H1 (cell line): ENCODE measurements at regions not wholly inside any gene's neighbourhood (a gene's known extent, or its start where the extent isn't known, plus 50 kb on each side); places are given as distances from the start of the nearest gene placed in this dataset.

Experiments used
- CTCF ChIA-PET: fragments of 300-600 bp; sonication (Branson Sonifier 250); formaldehyde crosslinking; loops from one replicate; lab custom pipeline; 2021; ENCODE audit not compliant: partially characterized antibody; lab: Charles Lee
- POLR2A ChIA-PET: fragments of 300-600 bp; sonication (Branson Sonifier 250); formaldehyde crosslinking; loops from one replicate; lab custom pipeline; 2021; ENCODE audit warnings: inconsistent platforms; ENCODE audit not compliant: partially characterized antibody; lab: Charles Lee
- DNase-seq, 2 experiments: peaks; one replicate each; pipeline versions ENCODE4 v3.0.0 to v3.0.0-alpha.2; 2010 to 2022; ENCODE audit warnings: low spot score in 2 of 2, low read depth in 1 of 2, mixed read lengths in 1 of 2
- FAIRE-seq: peaks from 2 replicates; lab custom pipeline; 2011; peaks lifted over from hg19 to GRCh38; lab: Jason Lieb, UNC
- H2AFZ ChIP-seq: 2 replicates; pipeline ENCODE4 v1.8.1; 2012; ENCODE audit warnings: low read length, inconsistent platforms
- H2AK5ac ChIP-seq: 2 replicates; pipeline ENCODE4 v1.6.1; 2013; ENCODE audit warnings: low read depth, low read length
- H2BK120ac ChIP-seq: replicated peaks from 2 replicates; pipeline ENCODE3; 2013; ENCODE audit warnings: low read depth, low read length, inconsistent platforms
- H2BK12ac ChIP-seq: 2 replicates; pipeline ENCODE4 v1.6.1; 2013; ENCODE audit warnings: low read depth, low read length
- H2BK15ac ChIP-seq: 2 replicates; pipeline ENCODE4 v1.6.1; 2013; ENCODE audit warnings: low read length
- H2BK20ac ChIP-seq: 2 replicates; pipeline ENCODE4 v1.6.1; 2013; ENCODE audit warnings: low read length
- H2BK5ac ChIP-seq: 2 replicates; pipeline ENCODE4 v1.6.1; 2013; ENCODE audit warnings: low read depth, low read length
- H3K14ac ChIP-seq: 2 replicates; pipeline ENCODE4 v1.6.1; 2013; ENCODE audit warnings: inconsistent platforms; ENCODE audit not compliant: insufficient read length
- H3K18ac ChIP-seq: 2 replicates; pipeline ENCODE4 v1.6.1; 2013; ENCODE audit warnings: low read length; ENCODE audit errors: extremely low read depth
- H3K23ac ChIP-seq: 2 replicates; pipeline ENCODE4 v1.6.1; 2013; ENCODE audit warnings: inconsistent platforms; ENCODE audit not compliant: insufficient read length
- H3K23me2 ChIP-seq: 2 replicates; pipeline ENCODE4 v1.6.1; 2013; ENCODE audit warnings: low read depth, low read length
- H3K27ac ChIP-seq: 2 replicates; pipeline ENCODE4 v1.6.1; 2011; ENCODE audit warnings: low read depth, low read length, inconsistent platforms
- H3K27me3 ChIP-seq, 4 experiments: replicated peaks in 1 of 4; 1 replicate in 1 of 4; 2 replicates in 3 of 4; pipeline versions ENCODE4 v1.6.1 to v1.8.1; 2011 to 2013; ENCODE audit warnings: low read length in 3 of 4, mild to moderate bottlenecking in 3 of 4, inconsistent platforms in 2 of 4, mixed read lengths in 2 of 4, moderate library complexity in 1 of 4; ENCODE audit not compliant: control insufficient read depth in 3 of 4, insufficient read depth in 3 of 4; ENCODE audit errors: extremely low read depth in 1 of 4
- H3K36me3 ChIP-seq, 4 experiments: 2 replicates each; pipeline versions ENCODE4 v1.6.1 to v1.8.1; 2011 to 2013; ENCODE audit warnings: mild to moderate bottlenecking in 4 of 4, low read length in 3 of 4, moderate library complexity in 2 of 4, control low read depth in 1 of 4, inconsistent platforms in 1 of 4; ENCODE audit not compliant: insufficient read depth in 4 of 4, control insufficient read depth in 2 of 4
- H3K4ac ChIP-seq: replicated peaks from 2 replicates; pipeline ENCODE3; 2013; ENCODE audit warnings: low read length, low read depth, mixed read lengths, inconsistent platforms; ENCODE audit not compliant: insufficient read length
- H3K4me1 ChIP-seq, 4 experiments: replicated peaks in 1 of 4; 1 replicate in 1 of 4; 2 replicates in 3 of 4; pipeline versions ENCODE4 v1.6.1 to v1.8.1; 2011 to 2013; ENCODE audit warnings: low read length in 3 of 4, inconsistent platforms in 2 of 4, mixed read lengths in 1 of 4; ENCODE audit not compliant: insufficient read depth in 4 of 4, control insufficient read depth in 3 of 4
- H3K4me2 ChIP-seq, 2 experiments: 2 replicates each; pipeline versions ENCODE4 v1.6.1 to v1.8.1; 2011 to 2013; ENCODE audit warnings: low read depth in 2 of 2, low read length in 2 of 2, control low read depth in 1 of 2, inconsistent platforms in 1 of 2, mild to moderate bottlenecking in 1 of 2; ENCODE audit not compliant: insufficient read depth in 1 of 2
- H3K4me3 ChIP-seq, 4 experiments: fragments of 200-600, 300-600 bp in 1 of 4; sonication (generic), shearing (Covaris generic), sonication (Bioruptor Twin) in 1 of 4; 2 replicates each; pipeline versions ENCODE4 v1.5.1 to v1.8.1; 2011 to 2016; ENCODE audit warnings: low read length in 4 of 4, low read depth in 3 of 4, control low read depth in 2 of 4, inconsistent platforms in 2 of 4, mild to moderate bottlenecking in 2 of 4, mixed read lengths in 1 of 4, moderate library complexity in 1 of 4; ENCODE audit not compliant: insufficient read depth in 2 of 4; ENCODE audit errors: extremely low read depth in 1 of 4
- H3K56ac ChIP-seq: replicated peaks from 2 replicates; pipeline ENCODE3; 2013; ENCODE audit warnings: low read depth, mild to moderate bottlenecking, mixed read lengths, low read length, inconsistent platforms; ENCODE audit not compliant: insufficient read length
- H3K79me1 ChIP-seq: 2 replicates; pipeline ENCODE4 v1.6.1; 2013; ENCODE audit warnings: low read depth, low read length, control low read depth
- H3K79me2 ChIP-seq, 2 experiments: 2 replicates each; pipeline versions ENCODE4 v1.6.1 to v1.8.1; 2012 to 2013; ENCODE audit warnings: low read length in 2 of 2, mild to moderate bottlenecking in 2 of 2, inconsistent platforms in 1 of 2; ENCODE audit not compliant: insufficient read depth in 2 of 2, control insufficient read depth in 1 of 2
- H3K9ac ChIP-seq, 4 experiments: replicated peaks in 1 of 4; 1 replicate in 1 of 4; 2 replicates in 3 of 4; pipeline versions ENCODE4 v1.6.1 to v1.8.1; 2011 to 2013; ENCODE audit warnings: low read depth in 3 of 4, low read length in 3 of 4, control low read depth in 2 of 4, mild to moderate bottlenecking in 2 of 4, moderate library complexity in 2 of 4, inconsistent platforms in 1 of 4; ENCODE audit errors: extremely low read depth in 1 of 4
- H3K9me3 ChIP-seq, 2 experiments: 2 replicates each; pipeline versions ENCODE4 v1.6.1 to v1.8.1; 2012 to 2013; ENCODE audit warnings: mild to moderate bottlenecking in 2 of 2, moderate library complexity in 2 of 2, control low read depth in 1 of 2, inconsistent platforms in 1 of 2, low read depth in 1 of 2, low read length in 1 of 2, mixed read lengths in 1 of 2; ENCODE audit not compliant: insufficient read depth in 2 of 2
- H4K20me1 ChIP-seq, 2 experiments: replicated peaks in 1 of 2; 2 replicates each; pipeline versions ENCODE3 to v1.8.1; 2011 to 2013; ENCODE audit warnings: inconsistent platforms in 2 of 2, low read length in 2 of 2, mild to moderate bottlenecking in 1 of 2; ENCODE audit not compliant: insufficient read depth in 2 of 2, control insufficient read depth in 1 of 2
- H4K5ac ChIP-seq: 2 replicates; pipeline ENCODE4 v1.6.1; 2013; ENCODE audit warnings: low read length, low read depth, mixed read lengths, inconsistent platforms; ENCODE audit not compliant: insufficient read length
- H4K8ac ChIP-seq: 2 replicates; pipeline ENCODE4 v1.8.0; 2013; ENCODE audit warnings: mild to moderate bottlenecking, moderate library complexity, low read length, inconsistent platforms; ENCODE audit not compliant: insufficient read depth; ENCODE audit errors: extremely low read depth
- H4K91ac ChIP-seq: replicated peaks from 2 replicates; pipeline ENCODE3; 2013; ENCODE audit warnings: low read length, mixed read lengths, inconsistent platforms; ENCODE audit not compliant: insufficient read length
- WGBS, 2 experiments: shearing (Covaris generic) in 1 of 2; methylation state at CpG; one replicate each; pipeline versions ENCODE4 v1.1.6 to v1.1.7; 2013 to 2015; ENCODE audit warnings: low lambda C conversion rate in 2 of 2, mixed read lengths in 2 of 2, inconsistent platforms in 1 of 2, low coverage in 1 of 2, missing lambda C conversion rate in 1 of 2; ENCODE audit not compliant: insufficient replicate concordance in 2 of 2, insufficient coverage in 1 of 2, insufficient read length in 1 of 2; ENCODE audit errors: extremely low coverage in 1 of 2, missing lambda C conversion rate in 1 of 2; 5-methylcytosine and 5-hydroxymethylcytosine counted together

GRCh38 chr14:104238424-104239184, 100.2 kb downstream of the KIF26A start:
- no peak overlapping the region for H3K4me3 ChIP-seq

More at GRCh38 chr14:104238424-104239184, 100.2 kb downstream of the KIF26A start:
- Histone ChIP-seq H4K8ac (no peak overlapping the region), H4K5ac (no peak overlapping the region), H2BK15ac (no peak overlapping the region), H2AFZ (no peak overlapping the region), H3K4ac (no peak overlapping the region), H3K14ac (no peak overlapping the region), H3K79me2 (no peaks in the 10 kb centered on the region), H3K23ac (no peak overlapping the region), H3K23me2 (no peaks in the 10 kb centered on the region), H4K91ac (no peak overlapping the region), H3K27me3 (no peaks in the 10 kb centered on the region), H3K27ac (no peak overlapping the region), H3K36me3 (no peaks in the 10 kb centered on the region), H2BK20ac (no peak overlapping the region), H3K4me2 (no peak overlapping the region), H2AK5ac (no peak overlapping the region), H3K56ac (no peak overlapping the region), H3K79me1 (no peaks in the 10 kb centered on the region), H3K9me3 (peaks cover 10 to 31% of the 10 kb centered on the region in 2 experiments), H2BK120ac (no peak overlapping the region), H4K20me1 (no peaks in the 10 kb centered on the region), H3K18ac (no peak overlapping the region), H2BK5ac (no peak overlapping the region), H3K4me1 (peaks cover 0 to 6% (median 4%) of the 10 kb centered on the region in 4 experiments; a peak in 5 of 7 replicates), H2BK12ac (no peak overlapping the region), H3K9ac (no peak overlapping the region)
- WGBS, 2 experiments, result 84% methylated on average over 21 of the region's 21 CpGs; no CpG with 5 or more reads in 1 of the 2 experiments
- CTCF ChIA-PET, result interaction anchor here (2.4 kb wide), 1 partner anchor 13 kb away, joined by 14 read pairs; no protein-coding TSS in a partner anchor
- POLR2A ChIA-PET, result interaction anchor here (1.2 kb wide), 1 partner anchor 8 kb away, joined by 5 read pairs; no protein-coding TSS in a partner anchor
- peak in 1 of 2 experiments; percentile 16 for DNase-seq
- FAIRE-seq, result no peak
